ENCODE measurements at regions not wholly inside any gene's neighbourhood (a gene's known extent, or its start where the extent isn't known, plus 50 kb on each side); places are given as distances from the start of the nearest gene placed in this dataset.

DNA sequence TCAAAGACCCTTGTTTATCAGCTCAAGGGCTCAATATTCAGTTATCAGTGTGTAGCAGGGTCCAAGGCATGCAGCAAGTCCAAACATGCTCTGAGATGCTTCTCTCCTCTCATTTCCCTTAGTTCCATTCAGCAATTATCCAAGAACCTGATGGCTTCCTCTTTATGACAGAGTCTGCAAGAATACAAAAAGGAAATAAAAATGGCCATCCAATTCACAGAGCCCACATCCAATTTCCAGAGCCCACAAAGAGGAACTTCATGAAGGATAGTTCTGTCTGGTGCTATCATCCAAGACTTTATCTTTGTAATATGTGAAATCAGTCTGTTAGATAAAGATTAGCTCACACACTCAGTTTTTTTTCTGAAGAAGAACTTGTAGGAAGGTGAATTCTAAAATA is 217.2 kb downstream of the LACC1 start:
- Mint-ChIP-seq H3K4me1 (no peaks in the 10 kb centered on the region), H3K36me3 (ENCODE audit: low read depth) (peaks cover 3% of the 10 kb centered on the region)

GRCh38 chr13:44098559-44098958 is 218.9 kb downstream of the LACC1 start:
- no peaks in the 10 kb centered on the region for H3K27me3 Mint-ChIP-seq (ENCODE audit: low read depth)
- H3K9me3 Mint-ChIP-seq, result peaks cover 18% of the 10 kb centered on the region
- DNase-seq (ENCODE audit: low read depth, low spot score), result no peak
- no peak overlapping the region for H3K4me3 Mint-ChIP-seq
- no peaks in the 10 kb centered on the region for H3K36me3 Mint-ChIP-seq (ENCODE audit: low read depth)
- H3K27ac Mint-ChIP-seq (ENCODE audit: unreplicated experiment), result no peak overlapping the region
- no peaks in the 10 kb centered on the region for H3K4me1 Mint-ChIP-seq
- TF ChIP-seq, protein P1, sequence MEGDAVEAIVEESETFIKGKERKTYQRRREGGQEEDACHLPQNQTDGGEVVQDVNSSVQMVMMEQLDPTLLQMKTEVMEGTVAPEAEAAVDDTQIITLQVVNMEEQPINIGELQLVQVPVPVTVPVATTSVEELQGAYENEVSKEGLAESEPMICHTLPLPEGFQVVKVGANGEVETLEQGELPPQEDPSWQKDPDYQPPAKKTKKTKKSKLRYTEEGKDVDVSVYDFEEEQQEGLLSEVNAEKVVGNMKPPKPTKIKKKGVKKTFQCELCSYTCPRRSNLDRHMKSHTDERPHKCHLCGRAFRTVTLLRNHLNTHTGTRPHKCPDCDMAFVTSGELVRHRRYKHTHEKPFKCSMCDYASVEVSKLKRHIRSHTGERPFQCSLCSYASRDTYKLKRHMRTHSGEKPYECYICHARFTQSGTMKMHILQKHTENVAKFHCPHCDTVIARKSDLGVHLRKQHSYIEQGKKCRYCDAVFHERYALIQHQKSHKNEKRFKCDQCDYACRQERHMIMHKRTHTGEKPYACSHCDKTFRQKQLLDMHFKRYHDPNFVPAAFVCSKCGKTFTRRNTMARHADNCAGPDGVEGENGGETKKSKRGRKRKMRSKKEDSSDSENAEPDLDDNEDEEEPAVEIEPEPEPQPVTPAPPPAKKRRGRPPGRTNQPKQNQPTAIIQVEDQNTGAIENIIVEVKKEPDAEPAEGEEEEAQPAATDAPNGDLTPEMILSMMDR (conservative IDR thresholded peaks at IDR 0.05), result no peak

More for the DNA sequence above, 217.2 kb downstream of the LACC1 start:
- TF ChIP-seq, protein P1 (conservative IDR thresholded peaks at IDR 0.05), result no peak
- Mint-ChIP-seq H3K4me3 (no peak overlapping the region), H3K27ac (ENCODE audit: unreplicated experiment) (no peak overlapping the region), H3K9me3 (peaks cover 16% of the 10 kb centered on the region), H3K27me3 (ENCODE audit: low read depth) (no peaks in the 10 kb centered on the region)
- no peak for DNase-seq (ENCODE audit: low read depth, low spot score)

DNA sequence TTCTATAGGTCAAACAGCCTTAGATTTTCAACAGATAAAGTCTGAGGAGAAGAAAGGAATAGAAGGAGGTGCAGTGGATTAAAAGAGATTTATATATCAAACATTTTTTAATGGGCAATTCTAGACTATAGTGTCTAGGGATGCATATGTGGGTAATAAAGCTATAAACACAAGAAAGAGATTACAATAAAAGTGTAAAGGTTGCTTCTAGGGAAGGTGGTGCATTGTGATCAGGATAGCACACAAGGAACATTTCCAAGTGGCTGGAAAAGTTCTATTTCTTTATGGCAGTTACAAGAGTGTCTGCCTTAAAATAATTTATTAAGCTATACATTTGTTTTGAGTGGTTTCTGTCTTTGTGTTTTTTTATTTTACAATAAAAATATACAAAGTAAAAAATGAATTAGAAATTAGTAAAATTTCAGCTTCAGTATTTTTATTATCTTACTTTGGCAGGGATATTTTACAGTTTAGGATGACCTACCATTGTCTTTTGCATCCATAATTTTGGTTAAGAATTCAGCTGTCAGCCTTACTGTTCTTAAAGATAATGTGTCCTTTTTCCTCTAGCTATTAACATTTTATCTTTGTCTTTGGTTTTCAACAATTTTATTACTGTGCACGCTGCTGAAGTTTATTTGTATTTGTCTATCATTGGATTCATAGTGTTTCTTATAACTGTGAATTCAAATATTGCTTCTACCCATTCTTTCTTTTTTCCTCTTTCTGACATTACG is 221.8 kb downstream of the LACC1 start:
- Mint-ChIP-seq H3K27me3 (ENCODE audit: low read depth) (no peaks in the 10 kb centered on the region), H3K4me3 (no peak overlapping the region), H3K36me3 (ENCODE audit: low read depth) (no peaks in the 10 kb centered on the region), H3K9me3 (peaks cover 15% of the 10 kb centered on the region), H3K4me1 (no peaks in the 10 kb centered on the region), H3K27ac (ENCODE audit: unreplicated experiment) (no peak overlapping the region)
- TF ChIP-seq, protein P1 (conservative IDR thresholded peaks at IDR 0.05), result no peak
- DNase-seq (ENCODE audit: low read depth, low spot score), result no peak

- H3K36me3 Mint-ChIP-seq (ENCODE audit: low read depth), result no peaks in the 10 kb centered on the region
- no peak overlapping the region for H3K27ac Mint-ChIP-seq (ENCODE audit: unreplicated experiment)
- TF ChIP-seq, protein P1 (conservative IDR thresholded peaks at IDR 0.05), result no peak
- no peaks in the 10 kb centered on the region for H3K4me1 Mint-ChIP-seq
- no peaks in the 10 kb centered on the region for H3K27me3 Mint-ChIP-seq (ENCODE audit: low read depth)
- no peak for DNase-seq (ENCODE audit: low read depth, low spot score)
- no peak overlapping the region for H3K4me3 Mint-ChIP-seq
- peaks cover 15% of the 10 kb centered on the region for H3K9me3 Mint-ChIP-seq
Measured at GRCh38 chr13:44103429-44104196, 223.9 kb downstream of the LACC1 start.

DNA sequence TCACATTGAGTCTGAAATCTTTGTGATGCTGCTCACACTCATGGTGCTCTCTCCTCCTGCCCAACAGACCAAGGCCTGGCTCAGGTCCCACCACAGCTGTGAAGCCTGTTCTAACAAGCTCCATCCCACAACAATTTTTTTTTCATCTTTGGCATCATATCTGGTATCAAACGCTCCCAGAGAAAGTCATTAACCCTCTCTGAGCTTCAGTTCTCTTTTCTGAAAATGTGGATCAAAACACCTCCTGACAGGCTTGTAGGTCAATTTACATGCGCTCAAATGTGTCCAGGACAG is 224.4 kb downstream of the LACC1 start:
- no peak overlapping the region for H3K27ac Mint-ChIP-seq (ENCODE audit: unreplicated experiment)
- peaks cover 13% of the 10 kb centered on the region for H3K9me3 Mint-ChIP-seq
- H3K27me3 Mint-ChIP-seq (ENCODE audit: low read depth), result no peaks in the 10 kb centered on the region
- TF ChIP-seq, protein P1 (conservative IDR thresholded peaks at IDR 0.05), result no peak
- no peaks in the 10 kb centered on the region for H3K36me3 Mint-ChIP-seq (ENCODE audit: low read depth)
- no peak overlapping the region for H3K4me3 Mint-ChIP-seq
- DNase-seq (ENCODE audit: low read depth, low spot score), result no peak
- no peaks in the 10 kb centered on the region for H3K4me1 Mint-ChIP-seq
